ENCODE measurements at regions not wholly inside any gene's neighbourhood (a gene's known extent, or its start where the extent isn't known, plus 50 kb on each side); places are given as distances from the start of the nearest gene placed in this dataset.

GRCh38 chr10:114754445-114755320 is 66.9 kb upstream of the FHIP2A start:
- H2BK5ac ChIP-seq (ENCODE audit: low read depth, low read length, poor library complexity): no peak overlapping the region
- no peaks in the 10 kb centered on the region for H3K79me2 ChIP-seq (ENCODE audit: control insufficient read depth, insufficient read depth, low read length, poor library complexity)
- H3K4me3 ChIP-seq (ENCODE audit: low read depth, low read length): no peak overlapping the region
- H2BK120ac ChIP-seq (ENCODE audit: insufficient read depth, low read length, poor library complexity): no peak overlapping the region
- H3K27me3 ChIP-seq (ENCODE audit: insufficient read depth, low read length): no peaks in the 10 kb centered on the region
- H3K4ac ChIP-seq (ENCODE audit: low read depth, low read length): no peak overlapping the region
- H2AFZ ChIP-seq (ENCODE audit: insufficient read depth, low read length, poor library complexity): no peak overlapping the region
- H4K12ac ChIP-seq (ENCODE audit: low read depth, low read length): no peak overlapping the region
- H3K4me1 ChIP-seq (ENCODE audit: control insufficient read depth in 1 of 2, insufficient read depth in 2 of 2, low read length in 2 of 2): peaks cover 0 to 7% of the 10 kb centered on the region in 2 experiments
- H3K79me1 ChIP-seq (ENCODE audit: low read length): no peaks in the 10 kb centered on the region
- WGBS (ENCODE audit: extremely low coverage, insufficient coverage, insufficient read length): no CpG with 5 or more reads among the region's 15 CpGs
- no peak overlapping the region for H2BK12ac ChIP-seq (ENCODE audit: low read length)
- H3K23ac ChIP-seq (ENCODE audit: low read length): no peak overlapping the region
- peak overlapping the region; percentile 32 for H3K27ac ChIP-seq (ENCODE audit: low read depth, low read length)
- no peak overlapping the region for H2AK5ac ChIP-seq (ENCODE audit: low read length)
- no peak overlapping the region for H3K9ac ChIP-seq (ENCODE audit: low read length)
- H4K8ac ChIP-seq (ENCODE audit: low read depth, low read length): no peak overlapping the region
- no peak overlapping the region for H3K18ac ChIP-seq (ENCODE audit: low read length)
- no peak overlapping the region for H4K91ac ChIP-seq (ENCODE audit: low read depth, low read length)
- peak in 1 of 2 donors; percentile 33 for DNase-seq
- no peak overlapping the region for H3K14ac ChIP-seq (ENCODE audit: low read length)
- H3K36me3 ChIP-seq (ENCODE audit: control insufficient read depth in 1 of 2, insufficient read depth in 2 of 2, low read length in 2 of 2): no peaks in the 10 kb centered on the region
- peak overlapping the region; percentile 21 for H3K4me2 ChIP-seq (ENCODE audit: low read length)
- no peaks in the 10 kb centered on the region for H3K9me3 ChIP-seq (ENCODE audit: insufficient read depth, low read depth, low read length)

GRCh38 chr10:114755537-114755936 is 66.0 kb upstream of the FHIP2A start:
- Histone ChIP-seq H3K14ac (ENCODE audit: low read length) (no peak overlapping the region), H3K4me2 (ENCODE audit: low read length) (no peak overlapping the region), H4K12ac (ENCODE audit: low read depth, low read length) (no peak overlapping the region), H3K4me1 (ENCODE audit: control insufficient read depth in 1 of 2, insufficient read depth in 2 of 2, low read length in 2 of 2) (peaks cover 0 to 7% of the 10 kb centered on the region in 2 experiments), H3K36me3 (ENCODE audit: control insufficient read depth in 1 of 2, insufficient read depth in 2 of 2, low read length in 2 of 2) (no peaks in the 10 kb centered on the region), H3K4me3 (ENCODE audit: low read depth, low read length) (no peak overlapping the region), H3K27ac (ENCODE audit: low read depth, low read length) (no peak overlapping the region), H3K79me2 (ENCODE audit: control insufficient read depth, insufficient read depth, low read length, poor library complexity) (no peaks in the 10 kb centered on the region), H2AK5ac (ENCODE audit: low read length) (no peak overlapping the region), H3K9me3 (ENCODE audit: insufficient read depth, low read depth, low read length) (no peaks in the 10 kb centered on the region), H3K4ac (ENCODE audit: low read depth, low read length) (no peak overlapping the region), H3K27me3 (ENCODE audit: insufficient read depth, low read length) (no peaks in the 10 kb centered on the region), H2BK5ac (ENCODE audit: low read depth, low read length, poor library complexity) (no peak overlapping the region), H3K18ac (ENCODE audit: low read length) (no peak overlapping the region), H3K9ac (ENCODE audit: low read length) (no peak overlapping the region), H2AFZ (ENCODE audit: insufficient read depth, low read length, poor library complexity) (no peak overlapping the region), H4K91ac (ENCODE audit: low read depth, low read length) (no peak overlapping the region), H4K8ac (ENCODE audit: low read depth, low read length) (no peak overlapping the region), H3K23ac (ENCODE audit: low read length) (no peak overlapping the region), H2BK12ac (ENCODE audit: low read length) (no peak overlapping the region), H3K79me1 (ENCODE audit: low read length) (no peaks in the 10 kb centered on the region), H2BK120ac (ENCODE audit: insufficient read depth, low read length, poor library complexity) (no peak overlapping the region)
- no CpG with 5 or more reads among the region's 7 CpGs for WGBS (ENCODE audit: extremely low coverage, insufficient coverage, insufficient read length)
- peak; percentile 12 to 52 for DNase-seq

GRCh38 chr10:114758331-114758730 is 63.2 kb upstream of the FHIP2A start:
- H2AK5ac ChIP-seq (ENCODE audit: low read length): no peak overlapping the region
- no peak overlapping the region for H3K18ac ChIP-seq (ENCODE audit: low read length)
- no peaks in the 10 kb centered on the region for H3K79me2 ChIP-seq (ENCODE audit: control insufficient read depth, insufficient read depth, low read length, poor library complexity)
- no peaks in the 10 kb centered on the region for H3K79me1 ChIP-seq (ENCODE audit: low read length)
- no CpG with 5 or more reads among the region's 1 CpG for WGBS (ENCODE audit: extremely low coverage, insufficient coverage, insufficient read length)
- H2AFZ ChIP-seq (ENCODE audit: insufficient read depth, low read length, poor library complexity): no peak overlapping the region
- no peak overlapping the region for H4K91ac ChIP-seq (ENCODE audit: low read depth, low read length)
- H3K9me3 ChIP-seq (ENCODE audit: insufficient read depth, low read depth, low read length): no peaks in the 10 kb centered on the region
- no peak overlapping the region for H2BK12ac ChIP-seq (ENCODE audit: low read length)
- H3K4ac ChIP-seq (ENCODE audit: low read depth, low read length): no peak overlapping the region
- no peak for DNase-seq
- no peaks in the 10 kb centered on the region for H3K27me3 ChIP-seq (ENCODE audit: insufficient read depth, low read length)
- peaks cover 0 to 7% of the 10 kb centered on the region in 2 experiments for H3K4me1 ChIP-seq (ENCODE audit: control insufficient read depth in 1 of 2, insufficient read depth in 2 of 2, low read length in 2 of 2)
- no peak overlapping the region for H3K4me2 ChIP-seq (ENCODE audit: low read length)
- no peak overlapping the region for H2BK120ac ChIP-seq (ENCODE audit: insufficient read depth, low read length, poor library complexity)
- no peaks in the 10 kb centered on the region for H3K36me3 ChIP-seq (ENCODE audit: control insufficient read depth in 1 of 2, insufficient read depth in 2 of 2, low read length in 2 of 2)
- H3K27ac ChIP-seq (ENCODE audit: low read depth, low read length): no peak overlapping the region
- no peak overlapping the region for H3K23ac ChIP-seq (ENCODE audit: low read length)
- no peak overlapping the region for H3K14ac ChIP-seq (ENCODE audit: low read length)
- H3K9ac ChIP-seq (ENCODE audit: low read length): no peak overlapping the region
- no peak overlapping the region for H4K12ac ChIP-seq (ENCODE audit: low read depth, low read length)
- H2BK5ac ChIP-seq (ENCODE audit: low read depth, low read length, poor library complexity): no peak overlapping the region
- H4K8ac ChIP-seq (ENCODE audit: low read depth, low read length): no peak overlapping the region
- H3K4me3 ChIP-seq (ENCODE audit: low read depth, low read length): no peak overlapping the region

- no peak overlapping the region for H3K23ac ChIP-seq (ENCODE audit: low read length)
- H4K8ac ChIP-seq (ENCODE audit: low read depth, low read length): no peak overlapping the region
- no peak overlapping the region for H2AK5ac ChIP-seq (ENCODE audit: low read length)
- no peak overlapping the region for H3K27ac ChIP-seq (ENCODE audit: low read depth, low read length)
- no peak overlapping the region for H3K14ac ChIP-seq (ENCODE audit: low read length)
- no peak overlapping the region for H2BK5ac ChIP-seq (ENCODE audit: low read depth, low read length, poor library complexity)
- no peak overlapping the region for H3K4me2 ChIP-seq (ENCODE audit: low read length)
- H3K9ac ChIP-seq (ENCODE audit: low read length): no peak overlapping the region
- H3K4me1 ChIP-seq (ENCODE audit: control insufficient read depth in 1 of 2, insufficient read depth in 2 of 2, low read length in 2 of 2): no peaks in the 10 kb centered on the region
- DNase-seq: no peak
- H3K4me3 ChIP-seq (ENCODE audit: low read depth, low read length): no peak overlapping the region
- WGBS (ENCODE audit: extremely low coverage, insufficient coverage, insufficient read length): no CpG with 5 or more reads among the region's 11 CpGs
- no peak overlapping the region for H2AFZ ChIP-seq (ENCODE audit: insufficient read depth, low read length, poor library complexity)
- no peak overlapping the region for H2BK12ac ChIP-seq (ENCODE audit: low read length)
- H3K4ac ChIP-seq (ENCODE audit: low read depth, low read length): no peak overlapping the region
- H3K79me2 ChIP-seq (ENCODE audit: control insufficient read depth, insufficient read depth, low read length, poor library complexity): no peaks in the 10 kb centered on the region
- H3K27me3 ChIP-seq (ENCODE audit: insufficient read depth, low read length): peaks cover 1% of the 10 kb centered on the region
- no peaks in the 10 kb centered on the region for H3K9me3 ChIP-seq (ENCODE audit: insufficient read depth, low read depth, low read length)
- no peak overlapping the region for H4K91ac ChIP-seq (ENCODE audit: low read depth, low read length)
- H3K18ac ChIP-seq (ENCODE audit: low read length): no peak overlapping the region
- no peak overlapping the region for H2BK120ac ChIP-seq (ENCODE audit: insufficient read depth, low read length, poor library complexity)
- H3K36me3 ChIP-seq (ENCODE audit: control insufficient read depth in 1 of 2, insufficient read depth in 2 of 2, low read length in 2 of 2): no peaks in the 10 kb centered on the region
- no peak overlapping the region for H4K12ac ChIP-seq (ENCODE audit: low read depth, low read length)
- no peaks in the 10 kb centered on the region for H3K79me1 ChIP-seq (ENCODE audit: low read length)
These were observed 60.1 kb upstream of the FHIP2A start for GRCh38 chr10:114761205-114762193.

Measured in trophoblast cell (in vitro differentiated cells and primary cell).